ENCODE measurements at regions not wholly inside any gene's neighbourhood (a gene's known extent, or its start where the extent isn't known, plus 50 kb on each side); places are given as distances from the start of the nearest gene placed in this dataset.

DNA sequence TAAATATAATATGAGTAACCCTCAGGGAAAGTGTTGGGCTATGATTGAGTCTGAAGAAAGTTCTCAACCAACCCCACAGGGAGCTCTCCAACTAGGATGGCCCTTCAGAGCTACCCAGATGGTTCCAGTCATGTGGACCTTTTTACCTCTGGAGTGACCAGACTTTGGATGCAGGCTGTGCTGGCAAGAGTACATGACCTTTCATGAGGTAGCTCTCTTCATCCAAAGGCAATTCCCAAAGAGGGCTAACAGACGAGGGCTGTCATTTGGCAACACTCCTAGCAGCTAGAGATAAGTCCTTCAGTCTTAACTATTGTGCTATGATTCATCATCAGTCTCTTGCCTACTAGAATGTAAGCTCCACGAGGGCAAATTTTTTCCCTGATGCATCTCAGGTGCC is 75.4 kb downstream of the DUSP6 start:
- H3K4me2 ChIP-seq (ENCODE audit: low read length) = no peak overlapping the region
- H3K9me3 ChIP-seq (ENCODE audit: insufficient read depth, low read depth, low read length) = no peaks in the 10 kb centered on the region
- H2BK12ac ChIP-seq (ENCODE audit: low read length) = no peak overlapping the region
- no peak overlapping the region for H2AK5ac ChIP-seq (ENCODE audit: low read length)
- H2BK5ac ChIP-seq (ENCODE audit: low read depth, low read length, poor library complexity) = no peak overlapping the region
- no peak overlapping the region for H4K12ac ChIP-seq (ENCODE audit: low read depth, low read length)
- no peak overlapping the region for H3K18ac ChIP-seq (ENCODE audit: low read length)
- no peak overlapping the region for H4K91ac ChIP-seq (ENCODE audit: low read depth, low read length)
- no peaks in the 10 kb centered on the region for H3K36me3 ChIP-seq (ENCODE audit: control insufficient read depth in 1 of 2, insufficient read depth in 2 of 2, low read length in 2 of 2)
- no peaks in the 10 kb centered on the region for H3K4me1 ChIP-seq (ENCODE audit: control insufficient read depth in 1 of 2, insufficient read depth in 2 of 2, low read length in 2 of 2)
- H3K14ac ChIP-seq (ENCODE audit: low read length) = no peak overlapping the region
- DNase-seq = no peak
- H3K23ac ChIP-seq (ENCODE audit: low read length) = no peak overlapping the region
- no CpG with 5 or more reads among the region's 2 CpGs for WGBS (ENCODE audit: extremely low coverage, insufficient coverage, insufficient read length)
- H4K8ac ChIP-seq (ENCODE audit: low read depth, low read length) = no peak overlapping the region
- no peaks in the 10 kb centered on the region for H3K27me3 ChIP-seq (ENCODE audit: insufficient read depth, low read length)
- no peaks in the 10 kb centered on the region for H3K79me1 ChIP-seq (ENCODE audit: low read length)
- H2BK120ac ChIP-seq (ENCODE audit: insufficient read depth, low read length, poor library complexity) = no peak overlapping the region
- no peak overlapping the region for H2AFZ ChIP-seq (ENCODE audit: insufficient read depth, low read length, poor library complexity)
- H3K9ac ChIP-seq (ENCODE audit: low read length) = no peak overlapping the region
- H3K4me3 ChIP-seq (ENCODE audit: low read depth, low read length) = no peak overlapping the region
- H3K79me2 ChIP-seq (ENCODE audit: control insufficient read depth, insufficient read depth, low read length, poor library complexity) = no peaks in the 10 kb centered on the region
- H3K4ac ChIP-seq (ENCODE audit: low read depth, low read length) = no peak overlapping the region
- H3K27ac ChIP-seq (ENCODE audit: low read depth, low read length) = no peak overlapping the region

DNA sequence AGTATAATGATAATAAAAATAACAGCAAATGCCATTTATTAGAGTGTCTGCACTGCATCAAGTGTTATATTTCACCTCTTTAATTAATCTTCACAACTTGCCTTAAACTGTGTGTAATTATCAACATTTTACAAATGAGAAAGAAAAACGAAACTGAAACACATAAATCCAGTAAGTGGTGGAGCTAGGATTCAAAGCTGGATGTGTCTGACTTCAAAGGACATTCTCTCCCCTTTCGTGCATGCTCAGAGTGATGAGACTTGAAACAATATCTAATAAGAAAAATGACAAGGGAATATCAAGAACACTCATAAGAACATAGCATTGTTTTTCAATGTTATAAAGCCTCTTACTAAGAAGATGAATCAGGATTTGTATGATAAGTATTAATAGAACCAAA is 78.8 kb downstream of the DUSP6 start:
- no peak overlapping the region for H4K8ac ChIP-seq (ENCODE audit: low read depth, low read length)
- no peak overlapping the region for H3K14ac ChIP-seq (ENCODE audit: low read length)
- no peaks in the 10 kb centered on the region for H3K27me3 ChIP-seq (ENCODE audit: insufficient read depth, low read length)
- no peaks in the 10 kb centered on the region for H3K36me3 ChIP-seq (ENCODE audit: control insufficient read depth in 1 of 2, insufficient read depth in 2 of 2, low read length in 2 of 2)
- H2AFZ ChIP-seq (ENCODE audit: insufficient read depth, low read length, poor library complexity) = no peak overlapping the region
- H3K79me2 ChIP-seq (ENCODE audit: control insufficient read depth, insufficient read depth, low read length, poor library complexity) = no peaks in the 10 kb centered on the region
- no peak for DNase-seq
- no peak overlapping the region for H3K23ac ChIP-seq (ENCODE audit: low read length)
- WGBS (ENCODE audit: extremely low coverage, insufficient coverage, insufficient read length) = no CpG with 5 or more reads among the region's 2 CpGs
- H4K12ac ChIP-seq (ENCODE audit: low read depth, low read length) = no peak overlapping the region
- no peak overlapping the region for H3K4me3 ChIP-seq (ENCODE audit: low read depth, low read length)
- H3K18ac ChIP-seq (ENCODE audit: low read length) = no peak overlapping the region
- no peak overlapping the region for H2BK12ac ChIP-seq (ENCODE audit: low read length)
- no peak overlapping the region for H2AK5ac ChIP-seq (ENCODE audit: low read length)
- no peak overlapping the region for H3K4ac ChIP-seq (ENCODE audit: low read depth, low read length)
- no peak overlapping the region for H2BK5ac ChIP-seq (ENCODE audit: low read depth, low read length, poor library complexity)
- no peak overlapping the region for H3K9ac ChIP-seq (ENCODE audit: low read length)
- no peak overlapping the region for H3K4me2 ChIP-seq (ENCODE audit: low read length)
- H4K91ac ChIP-seq (ENCODE audit: low read depth, low read length) = no peak overlapping the region
- no peaks in the 10 kb centered on the region for H3K9me3 ChIP-seq (ENCODE audit: insufficient read depth, low read depth, low read length)
- no peak overlapping the region for H3K27ac ChIP-seq (ENCODE audit: low read depth, low read length)
- no peaks in the 10 kb centered on the region for H3K79me1 ChIP-seq (ENCODE audit: low read length)
- H3K4me1 ChIP-seq (ENCODE audit: control insufficient read depth in 1 of 2, insufficient read depth in 2 of 2, low read length in 2 of 2) = no peaks in the 10 kb centered on the region
- H2BK120ac ChIP-seq (ENCODE audit: insufficient read depth, low read length, poor library complexity) = no peak overlapping the region

DNA sequence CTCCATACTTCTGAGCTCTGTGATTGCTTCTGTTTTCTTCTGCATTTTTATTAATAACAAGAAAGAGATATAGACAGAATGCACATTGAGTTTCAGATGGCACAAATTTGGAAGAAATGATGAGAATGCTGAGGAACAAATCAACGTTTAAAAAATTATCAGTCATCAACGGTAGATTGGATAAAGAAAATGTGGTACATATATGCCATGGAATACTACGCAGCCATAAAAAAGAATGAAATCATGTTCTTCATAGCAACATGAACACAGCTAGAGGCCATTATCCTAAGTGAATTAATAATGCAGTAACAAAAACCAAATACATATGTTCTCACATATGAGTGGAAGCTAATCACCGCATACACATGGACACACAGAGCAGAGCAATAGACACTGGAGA is 81.8 kb downstream of the DUSP6 start:
- no peak overlapping the region for H3K27ac ChIP-seq (ENCODE audit: low read depth, low read length)
- no peak overlapping the region for H3K18ac ChIP-seq (ENCODE audit: low read length)
- H2BK5ac ChIP-seq (ENCODE audit: low read depth, low read length, poor library complexity) = no peak overlapping the region
- H2AK5ac ChIP-seq (ENCODE audit: low read length) = no peak overlapping the region
- no CpG with 5 or more reads among the region's 4 CpGs for WGBS (ENCODE audit: extremely low coverage, insufficient coverage, insufficient read length)
- no peaks in the 10 kb centered on the region for H3K36me3 ChIP-seq (ENCODE audit: control insufficient read depth in 1 of 2, insufficient read depth in 2 of 2, low read length in 2 of 2)
- H3K23ac ChIP-seq (ENCODE audit: low read length) = no peak overlapping the region
- no peak for DNase-seq
- no peak overlapping the region for H3K4me2 ChIP-seq (ENCODE audit: low read length)
- H4K91ac ChIP-seq (ENCODE audit: low read depth, low read length) = no peak overlapping the region
- no peak overlapping the region for H3K4ac ChIP-seq (ENCODE audit: low read depth, low read length)
- no peak overlapping the region for H2BK120ac ChIP-seq (ENCODE audit: insufficient read depth, low read length, poor library complexity)
- H3K27me3 ChIP-seq (ENCODE audit: insufficient read depth, low read length) = no peaks in the 10 kb centered on the region
- H4K8ac ChIP-seq (ENCODE audit: low read depth, low read length) = no peak overlapping the region
- H3K79me2 ChIP-seq (ENCODE audit: control insufficient read depth, insufficient read depth, low read length, poor library complexity) = no peaks in the 10 kb centered on the region
- H3K4me3 ChIP-seq (ENCODE audit: low read depth, low read length) = no peak overlapping the region
- no peaks in the 10 kb centered on the region for H3K79me1 ChIP-seq (ENCODE audit: low read length)
- no peaks in the 10 kb centered on the region for H3K4me1 ChIP-seq (ENCODE audit: control insufficient read depth in 1 of 2, insufficient read depth in 2 of 2, low read length in 2 of 2)
- H3K14ac ChIP-seq (ENCODE audit: low read length) = no peak overlapping the region
- H3K9me3 ChIP-seq (ENCODE audit: insufficient read depth, low read depth, low read length) = no peaks in the 10 kb centered on the region
- H3K9ac ChIP-seq (ENCODE audit: low read length) = no peak overlapping the region
- H2BK12ac ChIP-seq (ENCODE audit: low read length) = no peak overlapping the region
- no peak overlapping the region for H2AFZ ChIP-seq (ENCODE audit: insufficient read depth, low read length, poor library complexity)
- no peak overlapping the region for H4K12ac ChIP-seq (ENCODE audit: low read depth, low read length)

DNA sequence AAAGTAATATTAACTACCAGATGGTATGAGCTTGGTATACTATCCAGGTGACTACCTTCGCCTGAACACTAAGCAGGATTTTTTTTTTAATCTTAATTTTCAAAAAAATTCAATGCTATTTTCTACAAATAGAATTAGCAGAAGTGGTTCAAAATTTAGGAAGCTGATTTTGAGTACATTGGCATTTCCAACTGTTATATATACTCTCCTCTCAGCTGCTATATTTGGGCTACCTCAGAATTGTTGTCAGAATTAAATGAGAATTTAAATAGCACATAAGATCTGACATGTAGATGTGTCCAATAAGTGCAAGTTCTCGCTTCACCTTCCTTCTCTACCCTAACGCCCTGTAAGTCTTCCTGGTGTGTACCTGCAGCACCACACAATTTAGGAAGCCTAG is 83.1 kb downstream of the DUSP6 start:
- H3K4me3 ChIP-seq (ENCODE audit: low read depth, low read length) = no peak overlapping the region
- H3K79me1 ChIP-seq (ENCODE audit: low read length) = no peaks in the 10 kb centered on the region
- no peak overlapping the region for H2AK5ac ChIP-seq (ENCODE audit: low read length)
- no peak overlapping the region for H2BK5ac ChIP-seq (ENCODE audit: low read depth, low read length, poor library complexity)
- H4K12ac ChIP-seq (ENCODE audit: low read depth, low read length) = no peak overlapping the region
- H3K9me3 ChIP-seq (ENCODE audit: insufficient read depth, low read depth, low read length) = no peaks in the 10 kb centered on the region
- no peak overlapping the region for H2BK120ac ChIP-seq (ENCODE audit: insufficient read depth, low read length, poor library complexity)
- H3K23ac ChIP-seq (ENCODE audit: low read length) = no peak overlapping the region
- H3K14ac ChIP-seq (ENCODE audit: low read length) = no peak overlapping the region
- no peak overlapping the region for H3K9ac ChIP-seq (ENCODE audit: low read length)
- no peak overlapping the region for H2BK12ac ChIP-seq (ENCODE audit: low read length)
- no peak overlapping the region for H4K8ac ChIP-seq (ENCODE audit: low read depth, low read length)
- H3K4me2 ChIP-seq (ENCODE audit: low read length) = no peak overlapping the region
- no peak overlapping the region for H4K91ac ChIP-seq (ENCODE audit: low read depth, low read length)
- H2AFZ ChIP-seq (ENCODE audit: insufficient read depth, low read length, poor library complexity) = no peak overlapping the region
- H3K36me3 ChIP-seq (ENCODE audit: control insufficient read depth in 1 of 2, insufficient read depth in 2 of 2, low read length in 2 of 2) = no peaks in the 10 kb centered on the region
- no peaks in the 10 kb centered on the region for H3K4me1 ChIP-seq (ENCODE audit: control insufficient read depth in 1 of 2, insufficient read depth in 2 of 2, low read length in 2 of 2)
- H3K27me3 ChIP-seq (ENCODE audit: insufficient read depth, low read length) = no peaks in the 10 kb centered on the region
- no peak overlapping the region for H3K27ac ChIP-seq (ENCODE audit: low read depth, low read length)
- no CpG with 5 or more reads among the region's 3 CpGs for WGBS (ENCODE audit: extremely low coverage, insufficient coverage, insufficient read length)
- no peak for DNase-seq
- H3K4ac ChIP-seq (ENCODE audit: low read depth, low read length) = no peak overlapping the region
- no peaks in the 10 kb centered on the region for H3K79me2 ChIP-seq (ENCODE audit: control insufficient read depth, insufficient read depth, low read length, poor library complexity)
- H3K18ac ChIP-seq (ENCODE audit: low read length) = no peak overlapping the region

Measured in trophoblast cell (in vitro differentiated cells and primary cell).